BLaER1 (cell line): ENCODE measurements at regions not wholly inside any gene's neighbourhood (a gene's known extent, or its start where the extent isn't known, plus 50 kb on each side); places are given as distances from the start of the nearest gene placed in this dataset.
"Not testable (repeated sequence)": the region's sequence is repeated elsewhere in the genome, so short reads cannot be mapped to it uniquely, and the experiment has no call there.

Source experiments
- H3K27ac ChIP-seq: shearing (Covaris generic); formaldehyde crosslinking; 2 replicates; pipeline ENCODE4 v1.8.1; 2022
- H3K27me3 ChIP-seq: shearing (Covaris generic); formaldehyde crosslinking; 2 replicates; pipeline ENCODE4 v1.8.1; 2022
- H3K36me3 ChIP-seq: shearing (Covaris generic); formaldehyde crosslinking; 2 replicates; pipeline ENCODE4 v1.8.1; 2022
- H3K4me1 ChIP-seq: shearing (Covaris generic); formaldehyde crosslinking; 2 replicates; pipeline ENCODE4 v1.8.1; 2022
- H3K4me2 ChIP-seq: shearing (Covaris generic); formaldehyde crosslinking; 2 replicates; pipeline ENCODE4 v1.8.1; 2022
- H3K4me3 ChIP-seq: shearing (Covaris generic); formaldehyde crosslinking; 2 replicates; pipeline ENCODE4 v1.8.1; 2022
- H3K9ac ChIP-seq: shearing (Covaris generic); formaldehyde crosslinking; 2 replicates; pipeline ENCODE4 v1.8.1; 2022
- H3K9me3 ChIP-seq: shearing (Covaris generic); formaldehyde crosslinking; 2 replicates; pipeline ENCODE4 v1.8.1; 2022
- H4K20me1 ChIP-seq: shearing (Covaris generic); formaldehyde crosslinking; 2 replicates; pipeline ENCODE4 v1.8.1; 2022
- Cebpa-rat ChIP-seq: shearing (Covaris generic); IDR thresholded peaks from 2 replicates; pipeline ENCODE4 v1.8.1; 2022

GRCh38 chr11:23885801-23886200 is 611.1 kb upstream of the LUZP2 start:
- Histone ChIP-seq H3K36me3 (no peaks in the 10 kb centered on the region), H3K4me2 (no peak overlapping the region), H3K4me3 (no peak overlapping the region), H3K27ac (no peak overlapping the region), H3K9me3 (no peaks in the 10 kb centered on the region), H3K4me1 (no peaks in the 10 kb centered on the region), H4K20me1 (no peaks in the 10 kb centered on the region), H3K27me3 (no peaks in the 10 kb centered on the region), H3K9ac (no peak overlapping the region)
- TF ChIP-seq Cebpa-rat, result no peak

- H3K4me2 ChIP-seq, H3K27ac ChIP-seq, H3K9me3 ChIP-seq, H3K36me3 ChIP-seq, H3K4me1 ChIP-seq, H4K20me1 ChIP-seq, H3K9ac ChIP-seq, H3K27me3 ChIP-seq, H3K4me3 ChIP-seq: not testable (repeated sequence)
Measured at GRCh38 chr11:23887122-23887521, 609.7 kb upstream of the LUZP2 start.

- H3K4me1 ChIP-seq, result no peaks in the 10 kb centered on the region
- no peak overlapping the region for H3K4me3 ChIP-seq
- H3K4me2 ChIP-seq, result no peak overlapping the region
- H3K36me3 ChIP-seq, result no peaks in the 10 kb centered on the region
- no peak overlapping the region for H3K27ac ChIP-seq
- no peak for TF ChIP-seq Cebpa-rat
- H4K20me1 ChIP-seq, result no peaks in the 10 kb centered on the region
- H3K27me3 ChIP-seq, result no peaks in the 10 kb centered on the region
- H3K9me3 ChIP-seq, result no peaks in the 10 kb centered on the region
- no peak overlapping the region for H3K9ac ChIP-seq
Measured at GRCh38 chr11:23893126-23893525, 603.7 kb upstream of the LUZP2 start.

GRCh38 chr11:23897453-23898286 is 599.2 kb upstream of the LUZP2 start:
- Histone ChIP-seq H3K4me2 (no peak overlapping the region), H3K36me3 (no peaks in the 10 kb centered on the region), H3K27me3 (no peaks in the 10 kb centered on the region), H3K9ac (no peak overlapping the region), H3K4me1 (no peaks in the 10 kb centered on the region), H3K9me3 (no peaks in the 10 kb centered on the region), H3K4me3 (no peak overlapping the region), H3K27ac (no peak overlapping the region), H4K20me1 (no peaks in the 10 kb centered on the region)
- no peak for TF ChIP-seq Cebpa-rat

- no peaks in the 10 kb centered on the region for H3K27me3 ChIP-seq
- H3K9me3 ChIP-seq, result no peaks in the 10 kb centered on the region
- no peak overlapping the region for H3K4me3 ChIP-seq
- no peak overlapping the region for H3K27ac ChIP-seq
- no peak overlapping the region for H3K9ac ChIP-seq
- no peaks in the 10 kb centered on the region for H3K36me3 ChIP-seq
- H3K4me1 ChIP-seq, result no peaks in the 10 kb centered on the region
- no peaks in the 10 kb centered on the region for H4K20me1 ChIP-seq
- H3K4me2 ChIP-seq, result no peak overlapping the region
- TF ChIP-seq Cebpa-rat, result no peak
Measured at GRCh38 chr11:23903044-23903704, 593.7 kb upstream of the LUZP2 start.

GRCh38 chr11:23919455-23919854 is 577.4 kb upstream of the LUZP2 start:
- no peaks in the 10 kb centered on the region for H3K27me3 ChIP-seq
- H3K4me3 ChIP-seq, result no peak overlapping the region
- no peak for TF ChIP-seq Cebpa-rat
- H3K4me2 ChIP-seq, result no peak overlapping the region
- H3K27ac ChIP-seq, result no peak overlapping the region
- H3K9me3 ChIP-seq, result no peaks in the 10 kb centered on the region
- H3K36me3 ChIP-seq, result no peaks in the 10 kb centered on the region
- no peaks in the 10 kb centered on the region for H4K20me1 ChIP-seq
- H3K9ac ChIP-seq, result no peak overlapping the region
- no peaks in the 10 kb centered on the region for H3K4me1 ChIP-seq

GRCh38 chr11:23923357-23923756 is 573.5 kb upstream of the LUZP2 start:
- TF ChIP-seq Cebpa-rat, result no peak
- Histone ChIP-seq H3K4me2 (no peak overlapping the region), H3K4me1 (no peaks in the 10 kb centered on the region), H4K20me1 (no peaks in the 10 kb centered on the region), H3K36me3 (no peaks in the 10 kb centered on the region), H3K27ac (no peak overlapping the region), H3K9ac (no peak overlapping the region), H3K27me3 (no peaks in the 10 kb centered on the region), H3K4me3 (no peak overlapping the region), H3K9me3 (no peaks in the 10 kb centered on the region)

- TF ChIP-seq Cebpa-rat, result no peak
- Histone ChIP-seq H3K27ac (no peak overlapping the region), H3K27me3 (no peaks in the 10 kb centered on the region), H3K9me3 (no peaks in the 10 kb centered on the region), H3K4me1 (no peaks in the 10 kb centered on the region), H3K4me3 (no peak overlapping the region), H3K36me3 (no peaks in the 10 kb centered on the region), H3K9ac (no peak overlapping the region), H4K20me1 (no peaks in the 10 kb centered on the region), H3K4me2 (no peak overlapping the region)
Measured at GRCh38 chr11:23924226-23924625, 572.6 kb upstream of the LUZP2 start.

- Histone ChIP-seq H3K9me3 (peaks cover 8% of the 10 kb centered on the region), H3K4me2 (no peak overlapping the region), H3K36me3 (no peaks in the 10 kb centered on the region), H3K9ac (no peak overlapping the region), H3K27me3 (no peaks in the 10 kb centered on the region), H4K20me1 (no peaks in the 10 kb centered on the region), H3K27ac (no peak overlapping the region), H3K4me1 (no peaks in the 10 kb centered on the region), H3K4me3 (no peak overlapping the region)
- TF ChIP-seq Cebpa-rat, result no peak
Measured at GRCh38 chr11:23931443-23931842, 565.4 kb upstream of the LUZP2 start.

GRCh38 chr11:23932485-23932898 is 564.4 kb upstream of the LUZP2 start:
- H3K36me3 ChIP-seq, result no peaks in the 10 kb centered on the region
- H4K20me1 ChIP-seq, result no peaks in the 10 kb centered on the region
- no peak overlapping the region for H3K9ac ChIP-seq
- no peaks in the 10 kb centered on the region for H3K4me1 ChIP-seq
- H3K4me3 ChIP-seq, result no peak overlapping the region
- H3K27me3 ChIP-seq, result no peaks in the 10 kb centered on the region
- no peak for TF ChIP-seq Cebpa-rat
- H3K4me2 ChIP-seq, result no peak overlapping the region
- H3K27ac ChIP-seq, result no peak overlapping the region
- peaks cover 8% of the 10 kb centered on the region for H3K9me3 ChIP-seq
